IPS DF 6.9 (cell line): ENCODE measurements at regions not wholly inside any gene's neighbourhood (a gene's known extent, or its start where the extent isn't known, plus 50 kb on each side); places are given as distances from the start of the nearest gene placed in this dataset.

Experiments
- DNase-seq: peaks from one replicate; pipeline ENCODE4 v3.0.0-alpha.2; 2013; ENCODE audit warnings: low read depth, low spot score
- H3K27ac ChIP-seq: one replicate; pipeline ENCODE4 v1.5.1; 2013; ENCODE audit warnings: low read length, control low read depth
- H3K27me3 ChIP-seq: 2 replicates; pipeline ENCODE4 v1.6.1; 2013; ENCODE audit warnings: mild to moderate bottlenecking, low read length; ENCODE audit not compliant: control insufficient read depth, insufficient read depth
- H3K36me3 ChIP-seq: 2 replicates; pipeline ENCODE4 v1.6.1; 2013; ENCODE audit warnings: low read length; ENCODE audit not compliant: control insufficient read depth, insufficient read depth
- H3K4me1 ChIP-seq: 2 replicates; pipeline ENCODE4 v1.6.1; 2013; ENCODE audit warnings: low read length; ENCODE audit not compliant: control insufficient read depth, insufficient read depth
- H3K4me3 ChIP-seq: 2 replicates; pipeline ENCODE4 v1.5.1; 2013; ENCODE audit warnings: mild to moderate bottlenecking, low read length
- H3K9me3 ChIP-seq: 2 replicates; pipeline ENCODE4 v1.6.1; 2013; ENCODE audit warnings: low read length, inconsistent platforms; ENCODE audit not compliant: control insufficient read depth, insufficient read depth
- WGBS: extraction: QIAGEN DNeasy Blood & Tissue Kit; methylation state at CpG from one replicate; pipeline ENCODE4 v1.1.7; 2013; ENCODE audit warnings: mixed read lengths, missing lambda C conversion rate; ENCODE audit not compliant: insufficient read length, insufficient coverage; 5-methylcytosine and 5-hydroxymethylcytosine counted together

DNA sequence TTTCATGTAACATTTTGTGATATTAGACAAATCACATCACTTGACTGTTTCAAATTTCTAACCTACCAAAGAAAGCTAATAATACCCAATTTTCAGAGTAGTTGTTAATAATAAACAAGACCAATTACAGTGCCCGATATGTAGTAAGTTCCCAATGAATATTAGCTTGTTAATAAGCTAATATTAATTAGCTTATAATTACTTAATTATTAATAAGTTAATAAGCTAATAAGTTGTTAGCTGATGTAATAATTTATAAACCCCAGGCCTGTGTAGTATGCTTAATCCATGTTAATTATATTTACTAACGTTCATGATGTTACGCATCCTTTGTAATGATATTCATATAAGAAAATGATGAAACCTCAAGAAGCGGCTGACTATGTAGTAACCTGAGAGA, 643.8 kb upstream of the KIRREL3 start:
- no CpG with 5 or more reads among the region's 4 CpGs for WGBS

DNA sequence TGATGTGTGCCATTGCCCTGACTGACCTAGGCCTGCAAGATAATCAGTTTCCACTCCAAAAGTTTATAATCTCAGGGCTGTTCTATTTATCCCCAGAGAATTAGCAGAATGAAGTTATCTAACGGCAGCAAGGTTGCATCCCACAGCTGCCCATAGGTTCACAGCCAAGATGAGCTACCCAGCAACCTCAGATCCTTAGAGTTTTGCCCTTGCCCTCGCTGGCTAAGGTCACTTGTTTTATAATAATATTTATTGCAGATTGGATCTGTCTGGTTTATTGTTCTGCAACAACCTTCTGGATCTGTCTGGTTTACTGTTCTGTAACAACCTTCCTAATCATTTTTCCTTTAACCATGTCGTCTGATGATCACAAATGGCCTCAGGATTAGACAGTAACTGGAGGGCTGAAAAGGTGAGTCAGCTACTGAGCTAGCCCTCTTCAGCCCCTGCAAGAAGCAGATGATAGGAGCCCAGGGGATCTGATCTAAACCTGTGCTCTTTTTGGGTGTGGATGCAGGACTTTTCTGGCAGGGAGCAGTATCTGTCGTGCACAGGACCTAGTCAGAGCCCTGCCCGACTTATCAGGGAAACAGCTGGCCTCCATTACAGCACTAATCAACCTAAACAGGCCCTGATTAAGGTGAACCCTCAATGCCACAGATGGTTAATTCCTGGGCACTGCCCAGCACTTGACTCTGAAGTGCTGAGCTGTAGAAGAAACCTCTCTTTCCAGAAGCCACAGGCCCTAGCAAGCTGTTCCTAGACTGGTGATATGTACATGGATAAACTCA, 642.9 kb upstream of the KIRREL3 start:
- WGBS = no CpG with 5 or more reads among the region's 5 CpGs
- Histone ChIP-seq H3K9me3 (no peaks in the 10 kb centered on the region), H3K36me3 (no peaks in the 10 kb centered on the region), H3K27ac (no peak overlapping the region), H3K27me3 (no peaks in the 10 kb centered on the region), H3K4me3 (no peak overlapping the region), H3K4me1 (no peaks in the 10 kb centered on the region; the same call in 1 of the 2 replicates)
- DNase-seq = no peak

More for the DNA sequence above, 643.8 kb upstream of the KIRREL3 start:
- Histone ChIP-seq H3K27me3 (no peaks in the 10 kb centered on the region), H3K4me1 (no peaks in the 10 kb centered on the region; the same call in 1 of the 2 replicates), H3K27ac (no peak overlapping the region), H3K36me3 (no peaks in the 10 kb centered on the region), H3K9me3 (no peaks in the 10 kb centered on the region), H3K4me3 (no peak overlapping the region)
- DNase-seq = no peak

- Histone ChIP-seq H3K27me3 (no peaks in the 10 kb centered on the region), H3K36me3 (no peaks in the 10 kb centered on the region), H3K9me3 (no peaks in the 10 kb centered on the region), H3K27ac (no peak overlapping the region), H3K4me3 (no peak overlapping the region), H3K4me1 (no peaks in the 10 kb centered on the region; the same call in 1 of the 2 replicates)
- WGBS = no CpG with 5 or more reads among the region's 1 CpG
- DNase-seq = no peak
These were observed 640.2 kb upstream of the KIRREL3 start for GRCh38 chr11:127640561-127641451.

GRCh38 chr11:127639916-127640315, 639.3 kb upstream of the KIRREL3 start:
- no CpG with 5 or more reads among the region's 2 CpGs for WGBS
- H3K27me3 ChIP-seq = no peaks in the 10 kb centered on the region
- no peak for DNase-seq
- H3K36me3 ChIP-seq = no peaks in the 10 kb centered on the region
- no peak overlapping the region for H3K4me3 ChIP-seq
- H3K9me3 ChIP-seq = no peaks in the 10 kb centered on the region
- no peaks in the 10 kb centered on the region; the same call in 1 of the 2 replicates for H3K4me1 ChIP-seq
- no peak overlapping the region for H3K27ac ChIP-seq

DNA sequence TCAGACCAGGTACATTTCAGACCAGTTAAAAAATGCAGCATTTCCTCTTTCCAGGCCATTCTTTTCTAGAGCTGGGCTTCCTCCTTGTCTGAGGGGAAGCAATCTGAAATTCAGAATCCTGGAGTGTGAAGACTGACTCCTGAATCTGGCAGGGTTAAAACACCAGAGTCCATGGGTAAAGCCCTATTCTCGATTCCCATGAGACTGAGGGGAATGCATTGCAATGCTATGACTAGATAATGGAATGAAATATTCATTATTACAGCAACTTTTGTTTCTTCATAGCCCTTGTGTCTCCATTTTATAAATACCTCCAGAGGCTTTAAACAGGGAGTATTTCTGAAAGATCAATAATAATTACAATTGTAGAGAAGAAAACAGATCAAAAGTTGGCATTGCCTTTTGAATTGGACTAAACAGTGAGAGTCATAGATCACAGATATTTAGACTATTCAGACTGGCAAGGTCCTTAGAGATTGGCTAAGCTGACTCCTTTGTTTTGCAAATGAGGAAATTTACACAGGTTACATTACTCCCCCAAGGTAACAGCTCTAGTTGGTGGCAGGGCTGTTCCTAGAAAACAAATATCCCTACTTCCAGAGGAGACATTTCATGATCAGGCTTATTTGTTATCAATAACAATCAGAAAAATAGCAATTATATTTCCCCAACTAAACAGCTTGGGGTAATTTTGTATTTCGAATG, 632.6 kb upstream of the KIRREL3 start:
- Histone ChIP-seq H3K27me3 (no peaks in the 10 kb centered on the region), H3K4me3 (no peak overlapping the region), H3K4me1 (peaks cover 5% of the 10 kb centered on the region; the same call in 1 of the 2 replicates), H3K36me3 (no peaks in the 10 kb centered on the region), H3K27ac (no peak overlapping the region), H3K9me3 (no peaks in the 10 kb centered on the region)
- no CpG with 5 or more reads among the region's 2 CpGs for WGBS
- no peak for DNase-seq

DNA sequence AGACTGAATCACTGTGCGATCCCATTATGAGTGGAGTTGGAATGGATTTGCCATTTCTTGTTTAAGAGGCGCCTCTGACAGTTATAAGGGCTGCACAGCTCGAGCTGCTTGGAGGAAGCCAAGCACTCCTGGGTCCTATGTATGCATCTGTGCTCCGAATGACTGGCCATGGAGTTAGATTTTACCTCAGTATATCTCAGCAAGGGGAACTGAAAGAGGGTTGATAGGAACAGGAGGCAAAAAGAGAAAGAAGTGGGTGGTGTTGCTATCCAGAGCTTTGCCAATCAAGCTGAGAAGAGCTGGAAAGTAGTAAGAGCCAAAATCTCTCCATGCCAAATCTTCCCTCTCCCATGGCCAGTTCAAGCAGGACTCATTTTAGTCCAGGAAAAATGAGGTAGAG, 632.0 kb upstream of the KIRREL3 start:
- no peak for DNase-seq
- Histone ChIP-seq H3K4me3 (no peak overlapping the region), H3K4me1 (peaks cover 5% of the 10 kb centered on the region; the same call in 1 of the 2 replicates), H3K9me3 (no peaks in the 10 kb centered on the region), H3K27me3 (no peaks in the 10 kb centered on the region), H3K36me3 (no peaks in the 10 kb centered on the region), H3K27ac (no peak overlapping the region)
- no CpG with 5 or more reads among the region's 4 CpGs for WGBS

GRCh38 chr11:127631974-127632373, 631.4 kb upstream of the KIRREL3 start:
- Histone ChIP-seq H3K27ac (no peak overlapping the region), H3K36me3 (no peaks in the 10 kb centered on the region), H3K4me3 (no peak overlapping the region), H3K27me3 (no peaks in the 10 kb centered on the region), H3K4me1 (peaks cover 5% of the 10 kb centered on the region; the same call in 1 of the 2 replicates), H3K9me3 (no peaks in the 10 kb centered on the region)
- DNase-seq = no peak
- WGBS = no CpG with 5 or more reads among the region's 5 CpGs

DNA sequence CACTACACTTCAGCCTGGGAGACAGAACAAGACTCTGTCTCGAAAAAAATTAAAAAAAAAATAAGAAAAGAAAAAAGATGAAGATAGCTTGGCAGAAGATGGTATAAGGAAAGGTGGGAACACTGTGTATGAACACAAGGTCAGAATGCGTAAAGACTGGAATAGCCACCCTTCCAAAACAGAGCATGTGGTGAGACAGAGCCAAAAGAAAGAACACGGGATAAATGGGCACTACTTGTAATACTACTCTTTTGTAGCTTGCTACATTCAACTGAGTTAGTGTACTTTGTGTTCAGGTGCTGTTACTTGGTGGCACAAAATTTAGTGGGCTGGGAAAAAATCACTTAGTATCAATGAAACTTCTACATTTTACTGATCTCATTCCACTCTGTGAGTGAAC, 628.6 kb upstream of the KIRREL3 start:
- H3K4me3 ChIP-seq = no peak overlapping the region
- H3K27me3 ChIP-seq = no peaks in the 10 kb centered on the region
- no peak overlapping the region for H3K27ac ChIP-seq
- DNase-seq = no peak
- no peaks in the 10 kb centered on the region for H3K9me3 ChIP-seq
- peaks cover 5% of the 10 kb centered on the region; the same call in 1 of the 2 replicates for H3K4me1 ChIP-seq
- WGBS = no CpG with 5 or more reads among the region's 3 CpGs
- H3K36me3 ChIP-seq = no peaks in the 10 kb centered on the region

GRCh38 chr11:127628458-127628785, 627.9 kb upstream of the KIRREL3 start:
- Histone ChIP-seq H3K36me3 (no peaks in the 10 kb centered on the region), H3K4me3 (no peak overlapping the region)

More at GRCh38 chr11:127628458-127628785, 627.9 kb upstream of the KIRREL3 start:
- Histone ChIP-seq H3K27me3 (no peaks in the 10 kb centered on the region), H3K27ac (no peak overlapping the region), H3K9me3 (no peaks in the 10 kb centered on the region), H3K4me1 (peaks cover 5% of the 10 kb centered on the region; the same call in 1 of the 2 replicates)
- WGBS = no CpG with 5 or more reads among the region's 5 CpGs
- no peak for DNase-seq
